ENCODE measurements at regions not wholly inside any gene's neighbourhood (a gene's known extent, or its start where the extent isn't known, plus 50 kb on each side); places are given as distances from the start of the nearest gene placed in this dataset.

DNA sequence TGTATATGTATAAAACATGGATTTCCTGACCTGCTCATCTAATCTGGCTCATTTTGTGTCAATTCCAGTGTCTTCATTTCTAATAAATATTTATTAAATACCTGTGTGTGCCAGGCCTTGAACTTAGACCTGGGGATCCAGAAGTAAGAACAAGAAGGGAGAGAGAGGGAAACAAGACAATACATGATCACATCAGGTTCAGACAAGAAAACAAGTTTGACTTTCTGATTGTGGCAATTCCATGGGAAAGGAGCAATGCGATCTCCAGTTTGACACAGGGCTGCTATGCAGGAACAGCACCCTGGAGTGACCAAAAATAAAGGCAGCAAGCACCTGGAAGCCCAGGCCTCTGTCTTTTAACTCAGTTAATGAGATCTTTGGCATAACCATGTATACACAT, 198.1 kb upstream of the ACTBL2 start:
- DNase-seq (no peak), ATAC-seq (no peak)
- no peaks in the 10 kb centered on the region for H3K27me3 ChIP-seq
- 82 to 87% methylated on average over 1 of the region's 1 CpG for WGBS, 2 donors
- no peak for TF ChIP-seq POLR2A (IDR thresholded peaks at IDR 0.05)
- TF ChIP-seq, protein P1, sequence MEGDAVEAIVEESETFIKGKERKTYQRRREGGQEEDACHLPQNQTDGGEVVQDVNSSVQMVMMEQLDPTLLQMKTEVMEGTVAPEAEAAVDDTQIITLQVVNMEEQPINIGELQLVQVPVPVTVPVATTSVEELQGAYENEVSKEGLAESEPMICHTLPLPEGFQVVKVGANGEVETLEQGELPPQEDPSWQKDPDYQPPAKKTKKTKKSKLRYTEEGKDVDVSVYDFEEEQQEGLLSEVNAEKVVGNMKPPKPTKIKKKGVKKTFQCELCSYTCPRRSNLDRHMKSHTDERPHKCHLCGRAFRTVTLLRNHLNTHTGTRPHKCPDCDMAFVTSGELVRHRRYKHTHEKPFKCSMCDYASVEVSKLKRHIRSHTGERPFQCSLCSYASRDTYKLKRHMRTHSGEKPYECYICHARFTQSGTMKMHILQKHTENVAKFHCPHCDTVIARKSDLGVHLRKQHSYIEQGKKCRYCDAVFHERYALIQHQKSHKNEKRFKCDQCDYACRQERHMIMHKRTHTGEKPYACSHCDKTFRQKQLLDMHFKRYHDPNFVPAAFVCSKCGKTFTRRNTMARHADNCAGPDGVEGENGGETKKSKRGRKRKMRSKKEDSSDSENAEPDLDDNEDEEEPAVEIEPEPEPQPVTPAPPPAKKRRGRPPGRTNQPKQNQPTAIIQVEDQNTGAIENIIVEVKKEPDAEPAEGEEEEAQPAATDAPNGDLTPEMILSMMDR (IDR thresholded peaks at IDR 0.05) = no peak
- intact Hi-C loops (cut with DNase I) = no loop called here
- H3K9me3 ChIP-seq = no peaks in the 10 kb centered on the region
- H3K36me3 ChIP-seq (replicated peaks in 1 of 2; ENCODE audit: insufficient read depth in 1 of 2, low read depth in 2 of 2) = no peaks in the 10 kb centered on the region
- H3K4me1 ChIP-seq = no peaks in the 10 kb centered on the region
- H3K4me3 ChIP-seq = no peak overlapping the region
- no peak overlapping the region for H3K27ac ChIP-seq

- intact Hi-C loops (cut with DNase I) = no loop called here
- Histone ChIP-seq H3K27me3 (no peaks in the 10 kb centered on the region), H3K4me3 (no peak overlapping the region), H3K4me1 (no peaks in the 10 kb centered on the region), H3K36me3 (replicated peaks in 1 of 2; ENCODE audit: insufficient read depth in 1 of 2, low read depth in 2 of 2) (no peaks in the 10 kb centered on the region), H3K27ac (no peak overlapping the region), H3K9me3 (no peaks in the 10 kb centered on the region)
- ATAC-seq (no peak), DNase-seq (no peak)
- TF ChIP-seq, protein P1 (IDR thresholded peaks at IDR 0.05) = no peak
- TF ChIP-seq POLR2A (IDR thresholded peaks at IDR 0.05) = no peak
Observed at GRCh38 chr5:57677235-57677634, 194.6 kb upstream of the ACTBL2 start.

DNA sequence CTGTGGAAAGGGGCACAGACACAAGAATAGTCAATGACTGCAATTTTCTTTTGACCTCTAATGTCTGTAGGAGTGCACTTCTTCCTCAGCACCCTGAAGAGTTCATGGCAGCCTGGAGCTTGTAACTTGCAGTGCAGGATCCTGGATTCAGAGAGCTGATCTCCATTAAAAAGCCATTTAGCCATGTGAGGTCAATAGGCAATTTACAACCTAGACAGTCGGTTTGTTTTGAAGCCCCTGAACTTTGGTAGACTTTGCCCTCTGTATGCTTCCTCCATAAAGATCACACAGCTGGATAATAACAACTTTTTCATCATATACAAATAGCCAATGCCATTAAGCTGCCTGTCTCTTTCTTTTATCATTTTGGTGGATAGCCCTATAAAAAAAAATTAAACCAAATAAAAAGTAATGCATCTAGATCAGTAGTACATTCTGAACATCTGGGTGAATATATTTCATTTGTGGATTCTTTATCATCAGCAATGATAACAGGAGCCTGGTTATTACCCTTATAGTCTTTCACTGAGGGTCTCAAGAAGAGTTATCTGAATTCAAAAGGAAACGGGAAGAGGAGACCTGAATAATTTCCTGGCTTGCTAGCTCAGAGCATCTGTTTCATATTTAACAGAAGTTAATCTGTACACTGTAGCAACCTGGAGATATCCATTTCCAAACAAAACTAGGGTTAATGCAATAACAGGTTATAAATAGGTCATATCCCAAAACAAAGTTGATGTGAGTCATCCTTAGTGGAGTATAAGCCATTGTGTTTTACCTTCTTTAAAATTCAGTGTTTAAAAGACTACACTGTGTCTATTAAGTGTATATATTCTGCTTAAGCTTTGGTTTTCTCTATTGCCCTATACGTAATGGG, 193.8 kb upstream of the ACTBL2 start:
- Histone ChIP-seq H3K27me3 (no peaks in the 10 kb centered on the region), H3K4me3 (no peak overlapping the region), H3K4me1 (no peaks in the 10 kb centered on the region), H3K36me3 (replicated peaks in 1 of 2; ENCODE audit: insufficient read depth in 1 of 2, low read depth in 2 of 2) (no peaks in the 10 kb centered on the region), H3K27ac (no peak overlapping the region), H3K9me3 (no peaks in the 10 kb centered on the region)
- no peak for DNase-seq
- ATAC-seq = no peak
- 70 to 78% methylated on average over 3 of the region's 3 CpGs for WGBS, 2 donors
- intact Hi-C loops (cut with DNase I) = no loop called here
- TF ChIP-seq, protein P1 (IDR thresholded peaks at IDR 0.05) = no peak
- no peak for TF ChIP-seq POLR2A (IDR thresholded peaks at IDR 0.05)

- 64 to 83% methylated on average over 1 of the region's 1 CpG for WGBS, 2 donors
- Histone ChIP-seq H3K27me3 (no peaks in the 10 kb centered on the region), H3K4me1 (no peaks in the 10 kb centered on the region), H3K9me3 (no peaks in the 10 kb centered on the region), H3K36me3 (replicated peaks in 1 of 2; ENCODE audit: insufficient read depth in 1 of 2, low read depth in 2 of 2) (no peaks in the 10 kb centered on the region), H3K4me3 (no peak overlapping the region), H3K27ac (no peak overlapping the region)
- DNase-seq = no peak
- TF ChIP-seq POLR2A (IDR thresholded peaks at IDR 0.05) = no peak
- TF ChIP-seq, protein P1 (IDR thresholded peaks at IDR 0.05) = no peak
- intact Hi-C loops (cut with DNase I) = no loop called here
- ATAC-seq = no peak
Observed at GRCh38 chr5:57675236-57675635, 192.6 kb upstream of the ACTBL2 start.

DNA sequence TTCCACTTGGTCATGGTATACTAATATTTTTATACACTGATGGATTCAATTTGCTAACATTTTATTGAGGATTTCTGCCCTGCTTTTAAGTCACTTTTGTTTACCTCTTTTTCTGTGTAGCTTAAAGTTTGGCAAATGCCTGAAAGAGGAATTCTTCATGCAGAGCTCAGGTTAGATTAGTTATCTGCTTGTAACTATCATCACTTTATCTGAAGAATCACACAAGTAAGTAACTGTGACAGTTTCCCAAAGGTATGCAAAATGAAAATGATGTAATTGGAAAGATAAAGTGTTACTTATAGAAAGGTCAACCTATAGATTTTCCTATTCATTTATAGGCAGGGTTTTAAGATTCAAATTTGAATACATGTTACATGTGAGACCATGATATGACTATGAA, 188.8 kb upstream of the ACTBL2 start:
- intact Hi-C loops (cut with DNase I) = no loop called here
- H3K27me3 ChIP-seq = no peaks in the 10 kb centered on the region
- H3K4me1 ChIP-seq = no peaks in the 10 kb centered on the region
- no peaks in the 10 kb centered on the region for H3K36me3 ChIP-seq (replicated peaks in 1 of 2; ENCODE audit: insufficient read depth in 1 of 2, low read depth in 2 of 2)
- no peak for ATAC-seq
- no peaks in the 10 kb centered on the region for H3K9me3 ChIP-seq
- no peak overlapping the region for H3K27ac ChIP-seq
- no peak for DNase-seq
- TF ChIP-seq, protein P1 (IDR thresholded peaks at IDR 0.05) = no peak
- no peak for TF ChIP-seq POLR2A (IDR thresholded peaks at IDR 0.05)
- no peak overlapping the region for H3K4me3 ChIP-seq
